Sigmoid colon (tissue), 4 donors: ENCODE measurements at regions not wholly inside any gene's neighbourhood (a gene's known extent, or its start where the extent isn't known, plus 50 kb on each side); places are given as distances from the start of the nearest gene placed in this dataset.

ENCODE experiments used
- EP300 ChIP-seq, 4 donors: sonication (generic); formaldehyde crosslinking; IDR thresholded peaks; one replicate each; pipeline ENCODE4 v1.6.1; 2017; ENCODE audit warnings: antibody characterized with exemption in 4 of 4
- POLR2A ChIP-seq, 2 donors: fragments of 450-650 bp; IDR thresholded peaks; one replicate each; pipeline ENCODE4 v1.6.1; 2016; ENCODE audit warnings: antibody characterized with exemption in 2 of 2, mild to moderate bottlenecking in 2 of 2, moderate library complexity in 2 of 2
- POLR2AphosphoS5 ChIP-seq, 4 donors: sonication (generic); formaldehyde crosslinking; IDR thresholded peaks; one replicate each; pipeline ENCODE4 v1.6.1; 2017; ENCODE audit warnings: antibody characterized with exemption in 4 of 4
- TF ChIP-seq, protein P1 (sequence below), 4 experiments: fragments of 450-650 bp in 3 of 4; fragments of 200-600 bp in 1 of 4; IDR thresholded peaks; one replicate each; pipeline ENCODE4 v1.5.1; 2016 to 2019; ENCODE audit warnings: antibody characterized with exemption in 4 of 4, mild to moderate bottlenecking in 3 of 4, moderate library complexity in 2 of 4

DNA sequence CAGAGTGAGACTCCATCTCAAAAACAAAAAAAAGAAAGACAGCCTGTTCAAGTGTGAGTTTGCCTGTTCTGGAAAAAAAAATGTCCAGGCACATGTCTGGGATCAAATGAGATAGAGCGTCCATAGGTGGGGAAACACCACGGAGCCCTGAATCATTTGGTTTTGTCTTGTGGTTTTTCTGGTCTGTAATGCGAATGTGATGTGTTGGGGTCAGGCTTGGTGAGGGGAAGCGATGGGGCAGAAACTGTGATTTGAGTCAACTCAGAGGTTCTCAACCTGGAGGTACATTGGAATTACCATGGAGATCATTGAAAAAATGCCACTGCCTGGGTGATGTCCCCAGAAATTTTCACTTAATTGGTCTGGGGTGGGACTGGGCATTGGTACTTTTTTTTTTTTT, 183.9 kb upstream of the PWP1 start:
- TF ChIP-seq, protein P1, sequence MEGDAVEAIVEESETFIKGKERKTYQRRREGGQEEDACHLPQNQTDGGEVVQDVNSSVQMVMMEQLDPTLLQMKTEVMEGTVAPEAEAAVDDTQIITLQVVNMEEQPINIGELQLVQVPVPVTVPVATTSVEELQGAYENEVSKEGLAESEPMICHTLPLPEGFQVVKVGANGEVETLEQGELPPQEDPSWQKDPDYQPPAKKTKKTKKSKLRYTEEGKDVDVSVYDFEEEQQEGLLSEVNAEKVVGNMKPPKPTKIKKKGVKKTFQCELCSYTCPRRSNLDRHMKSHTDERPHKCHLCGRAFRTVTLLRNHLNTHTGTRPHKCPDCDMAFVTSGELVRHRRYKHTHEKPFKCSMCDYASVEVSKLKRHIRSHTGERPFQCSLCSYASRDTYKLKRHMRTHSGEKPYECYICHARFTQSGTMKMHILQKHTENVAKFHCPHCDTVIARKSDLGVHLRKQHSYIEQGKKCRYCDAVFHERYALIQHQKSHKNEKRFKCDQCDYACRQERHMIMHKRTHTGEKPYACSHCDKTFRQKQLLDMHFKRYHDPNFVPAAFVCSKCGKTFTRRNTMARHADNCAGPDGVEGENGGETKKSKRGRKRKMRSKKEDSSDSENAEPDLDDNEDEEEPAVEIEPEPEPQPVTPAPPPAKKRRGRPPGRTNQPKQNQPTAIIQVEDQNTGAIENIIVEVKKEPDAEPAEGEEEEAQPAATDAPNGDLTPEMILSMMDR (IDR thresholded peaks at IDR 0.05) = no peak
- TF ChIP-seq POLR2A (IDR thresholded peaks at IDR 0.05) (no peak), POLR2AphosphoS5 (IDR thresholded peaks at IDR 0.05) (no peak), EP300 (IDR thresholded peaks at IDR 0.05) (no peak)
